Adrenal gland (tissue), 9 donors: ENCODE measurements at regions not wholly inside any gene's neighbourhood (a gene's known extent, or its start where the extent isn't known, plus 50 kb on each side); places are given as distances from the start of the nearest gene placed in this dataset.

Experiments used
- DNase-seq, 7 donors: peaks; one replicate each; pipeline ENCODE4 v3.0.0-alpha.2; 2019 to 2020
- H3K27ac ChIP-seq, 5 donors: fragments of 200-600 bp; sonication (generic) in 4 of 5; 1 replicate in 3 of 5; 2 replicates in 2 of 5; pipeline versions ENCODE4 v1.5.1 to v1.8.0; 2016 to 2020; ENCODE audit warnings: mild to moderate bottlenecking in 1 of 5
- H3K27me3 ChIP-seq: fragments of 200-600 bp; 2 replicates; pipeline ENCODE4 v1.8.0; 2021
- H3K36me3 ChIP-seq, 2 donors: fragments of 200-600 bp; replicated peaks in 1 of 2; 1 replicate in 1 of 2; 2 replicates in 1 of 2; pipeline versions ENCODE4 v1.5.1 to v1.8.0; 2018 to 2022
- H3K4me1 ChIP-seq, 2 donors: fragments of 200-600 bp; replicated peaks in 1 of 2; 1 replicate in 1 of 2; 2 replicates in 1 of 2; pipeline versions ENCODE4 v1.5.1 to v1.8.0; 2018 to 2021
- H3K4me3 ChIP-seq, 4 donors: fragments of 200-600 bp; sonication (generic) in 3 of 4; one replicate each; pipeline ENCODE4 v1.5.1; 2016 to 2018
- H3K9me3 ChIP-seq, 3 donors: fragments of 200-600 bp; sonication (generic) in 1 of 3; replicated peaks in 1 of 3; 1 replicate in 2 of 3; 2 replicates in 1 of 3; pipeline versions ENCODE4 v1.5.1 to v1.8.0; 2016 to 2021
- CTCF ChIP-seq, 6 experiments: fragments of 450-650 bp in 4 of 6; fragments of 200-600 bp in 2 of 6; sonication (generic) in 1 of 6; IDR thresholded peaks; 1 replicate in 5 of 6; 2 replicates in 1 of 6; pipeline versions ENCODE4 v1.5.1 to v1.8.0; 2016 to 2021; ENCODE audit warnings: antibody characterized with exemption in 6 of 6, mild to moderate bottlenecking in 2 of 6, moderate library complexity in 1 of 6
- POLR2A ChIP-seq, 2 donors: fragments of 450-650 bp; IDR thresholded peaks; one replicate each; pipeline ENCODE4 v1.6.1; 2017; ENCODE audit warnings: antibody characterized with exemption in 2 of 2, mild to moderate bottlenecking in 2 of 2, moderate library complexity in 1 of 2
- WGBS, 4 donors: extraction: QIAGEN DNeasy Blood & Tissue Kit in 2 of 4; methylation state at CpG; one replicate each; pipeline versions ENCODE4 v1.1.5 to v1.1.7; 2013 to 2017; 5-methylcytosine and 5-hydroxymethylcytosine counted together
- intact Hi-C, 2 donors: fragments of 100-400 bp; cut with DNase I; formaldehyde crosslinking; loops; one replicate each; pipeline versions ENCODE4 v1.14.1 to v1.15.0; 2022 to 2023
- donor health status: healthy with polysubstance abuse.
- donor health status: Bipolar disorder and iron deficiency.
- donor health status: DM: yes; HTN: yes; CAD: no.
- donor health status: DM: no; HTN: no; CAD: no.
- donor health status: DM: no; HTN: no; CAD: no.

DNA sequence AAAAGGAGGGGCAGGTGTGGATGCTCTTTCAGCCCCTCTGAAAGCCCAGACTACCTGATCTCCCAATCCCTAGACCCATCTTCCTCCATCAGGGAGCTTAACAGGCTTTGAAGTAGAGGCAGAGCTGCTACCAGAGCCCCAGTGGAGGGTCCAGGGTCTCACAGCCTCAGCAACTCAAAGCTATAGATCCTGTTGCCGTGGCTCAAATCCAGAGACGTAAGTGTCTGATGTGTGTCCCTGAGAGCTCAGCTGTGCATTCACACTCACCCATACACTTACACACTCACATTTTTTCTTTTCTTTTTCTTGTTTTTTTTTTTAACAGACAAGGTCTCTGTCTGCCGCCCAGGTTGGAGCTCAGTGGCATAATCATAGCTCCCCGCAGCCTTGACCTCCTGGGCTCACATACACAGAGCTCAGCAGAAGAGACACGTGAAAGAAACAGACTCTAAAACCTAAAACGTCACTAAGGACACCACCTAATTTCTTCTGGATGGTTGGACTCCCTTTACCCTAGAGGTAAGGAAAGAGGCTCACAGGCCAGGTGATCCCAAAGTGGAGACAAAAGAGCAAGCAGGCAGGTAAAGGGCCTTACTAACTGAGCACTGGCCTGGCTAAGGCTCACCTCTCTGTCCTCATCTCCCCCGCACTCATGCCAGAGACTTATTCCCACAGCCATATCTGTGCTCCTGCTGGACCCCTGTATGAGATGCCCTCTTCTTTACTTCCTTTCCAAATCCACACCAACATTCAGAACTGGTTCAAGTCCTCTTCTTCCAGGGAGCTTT, 80.7 kb downstream of the SCN11A start:
- WGBS, 4 donors: 62 to 72% (median 66%) methylated on average over 7 of the region's 7 CpGs
- no peaks in the 10 kb centered on the region for H3K4me1 ChIP-seq
- no peaks in the 10 kb centered on the region for H3K9me3 ChIP-seq
- no peak overlapping the region for H3K4me3 ChIP-seq
- DNase-seq: no peak
- H3K36me3 ChIP-seq: no peaks in the 10 kb centered on the region
- TF ChIP-seq POLR2A (IDR thresholded peaks at IDR 0.05) (no peak), CTCF (IDR thresholded peaks at IDR 0.05) (no peak)
- intact Hi-C loops: no loop called here
- H3K27ac ChIP-seq: no peak overlapping the region
- no peaks in the 10 kb centered on the region for H3K27me3 ChIP-seq

- intact Hi-C loops: no loop called here
- Histone ChIP-seq H3K36me3 (no peaks in the 10 kb centered on the region), H3K27ac (no peak overlapping the region), H3K4me3 (no peak overlapping the region), H3K27me3 (no peaks in the 10 kb centered on the region), H3K9me3 (no peaks in the 10 kb centered on the region), H3K4me1 (no peaks in the 10 kb centered on the region)
- no peak for DNase-seq
- 63 to 72% (median 69%) methylated on average over 8 to 9 of the region's 9 CpGs for WGBS, 4 donors
- TF ChIP-seq CTCF (IDR thresholded peaks at IDR 0.05): no peak
- TF ChIP-seq POLR2A (IDR thresholded peaks at IDR 0.05): no peak
Observed at GRCh38 chr3:38969317-38970235, 82.2 kb downstream of the SCN11A start.

DNA sequence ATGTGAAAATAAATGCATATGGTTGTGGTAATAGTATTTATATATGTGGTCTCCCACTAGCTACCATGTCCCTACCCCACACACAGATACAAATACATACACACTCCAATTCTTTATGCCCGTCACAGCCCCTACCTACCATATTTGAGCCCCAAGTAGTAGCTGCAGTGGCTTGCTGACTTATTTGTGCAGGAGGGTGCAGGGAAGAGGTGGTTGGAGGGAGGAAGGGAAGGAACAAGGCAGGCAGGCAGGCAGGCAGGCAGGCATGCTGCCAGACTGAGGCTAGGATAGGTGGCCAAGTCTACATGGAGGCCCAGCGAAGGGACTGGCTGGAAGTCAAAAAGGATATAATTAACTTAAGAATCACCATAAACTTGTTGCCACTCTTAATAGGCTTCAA, 82.9 kb downstream of the SCN11A start:
- no peaks in the 10 kb centered on the region for H3K9me3 ChIP-seq
- TF ChIP-seq CTCF (IDR thresholded peaks at IDR 0.05): no peak
- TF ChIP-seq POLR2A (IDR thresholded peaks at IDR 0.05): no peak
- H3K4me3 ChIP-seq: no peak overlapping the region
- intact Hi-C loops: no loop called here
- H3K4me1 ChIP-seq: no peaks in the 10 kb centered on the region
- 75 to 88% (median 85%) methylated on average over 2 of the region's 2 CpGs for WGBS, 4 donors
- no peaks in the 10 kb centered on the region for H3K27me3 ChIP-seq
- no peak overlapping the region for H3K27ac ChIP-seq
- no peak for DNase-seq
- H3K36me3 ChIP-seq: no peaks in the 10 kb centered on the region

- H3K4me1 ChIP-seq: no peaks in the 10 kb centered on the region
- intact Hi-C loops: no loop called here
- no peaks in the 10 kb centered on the region for H3K36me3 ChIP-seq
- no peaks in the 10 kb centered on the region for H3K27me3 ChIP-seq
- no peak for DNase-seq
- no peak overlapping the region for H3K27ac ChIP-seq
- H3K4me3 ChIP-seq: no peak overlapping the region
- no peaks in the 10 kb centered on the region for H3K9me3 ChIP-seq
- WGBS, 4 donors: 74 to 86% (median 82%) methylated on average over 4 of the region's 4 CpGs
- no peak for TF ChIP-seq POLR2A (IDR thresholded peaks at IDR 0.05)
- TF ChIP-seq CTCF (IDR thresholded peaks at IDR 0.05): no peak
Observed at GRCh38 chr3:38968403-38968802, 83.3 kb downstream of the SCN11A start.
